Pancreas (tissue), 10 donors: ENCODE measurements at regions not wholly inside any gene's neighbourhood (a gene's known extent, or its start where the extent isn't known, plus 50 kb on each side); places are given as distances from the start of the nearest gene placed in this dataset.

ENCODE experiments used
- ATAC-seq, 4 donors: fragments of 200-7000 bp; cut with Tn5 transposase; one replicate each; pipeline versions ENCODE4 v1.8.0 to v1.9.1; 2020; ENCODE audit warnings: mild to moderate bottlenecking in 4 of 4, moderate library complexity in 4 of 4
- DNase-seq, 6 donors: peaks; one replicate each; pipeline ENCODE4 v3.0.0-alpha.2; 2020
- FAIRE-seq: peaks from 2 replicates; lab custom pipeline; 2012; peaks lifted over from hg19 to GRCh38; lab: Jason Lieb, UNC
- H3K27ac ChIP-seq, 4 donors: fragments of 200-600 bp; sonication (generic); 1 replicate in 3 of 4; 2 replicates in 1 of 4; pipeline versions ENCODE4 v1.5.0 to v1.8.0; 2020
- H3K27me3 ChIP-seq, 4 donors: fragments of 200-600 bp; one replicate each; pipeline ENCODE4 v1.8.0; 2021
- H3K36me3 ChIP-seq, 3 donors: fragments of 200-600 bp; sonication (generic) in 1 of 3; one replicate each; pipeline versions ENCODE4 v1.5.0 to v1.8.0; 2020 to 2021
- H3K4me1 ChIP-seq, 3 donors: fragments of 200-600 bp; one replicate each; pipeline ENCODE4 v1.8.0; 2021
- H3K4me3 ChIP-seq, 4 donors: fragments of 200-600 bp; sonication (generic) in 2 of 4; one replicate each; pipeline versions ENCODE4 v1.5.0 to v1.8.0; 2020 to 2021
- H3K9me3 ChIP-seq, 4 donors: fragments of 200-600 bp; one replicate each; pipeline ENCODE4 v1.8.0; 2021
- CTCF ChIP-seq, 4 donors: fragments of 200-600 bp; sonication (generic) in 3 of 4; IDR thresholded peaks; one replicate each; pipeline versions ENCODE4 v1.5.0 to v1.8.0; 2021; ENCODE audit warnings: antibody characterized with exemption in 4 of 4
- WGBS, 2 donors: extraction: QIAGEN DNeasy Blood & Tissue Kit; methylation state at CpG; one replicate each; pipeline ENCODE4 v1.1.7; 2013; 5-methylcytosine and 5-hydroxymethylcytosine counted together
- intact Hi-C, 3 donors: fragments of 100-400 bp; cut with DNase I; formaldehyde crosslinking; loops; one replicate each; pipeline versions ENCODE4 v1.11.1 to v1.14.2; 2022
- donor health status: healthy with polysubstance abuse.
- donor health status: DM: no; HTN: no; CAD: no; lungs with moderate emphysema.
- donor health status: DM: no; HTN: no; CAD: no.
- donor health status: control.
- donor health status: control.
- donor health status: Bipolar disorder and iron deficiency.
- donor health status: DM: yes; HTN: yes; CAD: no.
- donor health status: DM: no; HTN: no; CAD: no.
- donor health status: DM: no; HTN: no; CAD: no.
- donor health status: DM: yes; HTN: yes; CAD: no.

- Histone ChIP-seq H3K27me3 (no peaks in the 10 kb centered on the region), H3K4me3 (no peak overlapping the region), H3K4me1 (no peaks in the 10 kb centered on the region), H3K27ac (no peak overlapping the region), H3K9me3 (no peaks in the 10 kb centered on the region), H3K36me3 (no peaks in the 10 kb centered on the region)
- intact Hi-C loops = no loop called here
- TF ChIP-seq CTCF (IDR thresholded peaks at IDR 0.05) = no peak
- WGBS, 2 donors = 80 to 83% methylated on average over 2 of the region's 2 CpGs
- FAIRE-seq (no peak), DNase-seq (no peak), ATAC-seq (no peak)
These were observed 176.4 kb downstream of the NFKBIZ start for GRCh38 chr3:102025606-102026270.

GRCh38 chr3:102026656-102027055 lies 177.3 kb downstream of the NFKBIZ start:
- intact Hi-C loops = no loop called here

GRCh38 chr3:102030661-102031060 lies 181.3 kb downstream of the NFKBIZ start:
- no peaks in the 10 kb centered on the region for H3K36me3 ChIP-seq
- ATAC-seq (no peak), FAIRE-seq (no peak), DNase-seq (no peak)
- no peak for TF ChIP-seq CTCF (IDR thresholded peaks at IDR 0.05)
- 72 to 73% methylated on average over 2 of the region's 2 CpGs for WGBS, 2 donors
- no peaks in the 10 kb centered on the region for H3K9me3 ChIP-seq
- intact Hi-C loops = no loop called here
- H3K27me3 ChIP-seq = no peaks in the 10 kb centered on the region
- no peak overlapping the region for H3K27ac ChIP-seq
- H3K4me3 ChIP-seq = no peak overlapping the region
- no peaks in the 10 kb centered on the region for H3K4me1 ChIP-seq

More at GRCh38 chr3:102026656-102027055, 177.3 kb downstream of the NFKBIZ start:
- FAIRE-seq (no peak), ATAC-seq (peak in 1 of 4 donors; percentile 33), DNase-seq (no peak)
- WGBS, 2 donors = 71 to 78% methylated on average over 4 of the region's 4 CpGs
- no peak overlapping the region for H3K4me3 ChIP-seq
- no peak for TF ChIP-seq CTCF (IDR thresholded peaks at IDR 0.05)
- H3K9me3 ChIP-seq = no peaks in the 10 kb centered on the region
- no peaks in the 10 kb centered on the region for H3K36me3 ChIP-seq
- H3K27me3 ChIP-seq = no peaks in the 10 kb centered on the region
- H3K27ac ChIP-seq = no peak overlapping the region
- no peaks in the 10 kb centered on the region for H3K4me1 ChIP-seq

- H3K36me3 ChIP-seq = no peaks in the 10 kb centered on the region
- no peak for ATAC-seq
- intact Hi-C loops = no loop called here
- TF ChIP-seq CTCF (IDR thresholded peaks at IDR 0.05) = no peak
- H3K4me3 ChIP-seq = no peak overlapping the region
- H3K4me1 ChIP-seq = no peaks in the 10 kb centered on the region
- WGBS, 2 donors = 78 to 85% methylated on average over 2 of the region's 2 CpGs
- H3K9me3 ChIP-seq = no peaks in the 10 kb centered on the region
- H3K27me3 ChIP-seq = no peaks in the 10 kb centered on the region
- no peak overlapping the region for H3K27ac ChIP-seq
- FAIRE-seq = no peak
- DNase-seq = no peak
These were observed 182.5 kb downstream of the NFKBIZ start for GRCh38 chr3:102031834-102032233.
